ENCODE measurements at regions not wholly inside any gene's neighbourhood (a gene's known extent, or its start where the extent isn't known, plus 50 kb on each side); places are given as distances from the start of the nearest gene placed in this dataset.

DNA sequence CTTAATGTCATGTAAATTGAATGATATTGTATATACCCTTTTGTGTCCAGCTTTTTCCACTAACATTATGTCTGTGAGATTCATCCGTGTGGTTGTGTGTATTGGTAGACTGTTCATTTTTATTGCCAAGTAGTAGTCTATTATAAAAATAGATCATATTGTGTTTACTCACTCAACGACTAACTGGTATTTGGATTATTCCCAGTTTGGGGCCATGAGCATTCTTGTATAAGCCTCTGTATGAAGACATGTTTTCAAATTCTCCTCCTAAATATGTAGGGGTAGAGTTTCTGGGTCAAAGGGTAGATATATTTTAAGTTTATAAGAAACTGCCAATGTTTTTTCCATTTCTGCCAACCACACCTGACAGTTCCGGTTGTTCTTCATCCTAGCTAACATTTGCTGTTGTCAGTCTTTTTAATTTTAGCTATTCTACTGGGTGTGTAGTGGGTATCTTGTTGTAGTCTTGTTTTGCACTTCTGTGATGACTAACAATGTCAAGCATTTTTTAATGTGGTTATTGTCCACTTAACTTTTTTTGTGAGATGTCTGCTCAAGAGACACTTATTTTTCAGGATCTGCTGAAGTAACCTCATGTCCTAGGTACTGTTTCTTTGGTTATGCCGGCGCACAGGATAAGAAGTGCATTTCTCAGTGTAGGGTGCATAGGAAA is 93.2 kb downstream of the DACT1 start:
- no peak overlapping the region for H3K4me3 ChIP-seq (ENCODE audit: low read length)
- no peaks in the 10 kb centered on the region for H3K9me3 ChIP-seq (ENCODE audit: control insufficient read depth, insufficient read depth, low read length)
- TF ChIP-seq, protein P1, sequence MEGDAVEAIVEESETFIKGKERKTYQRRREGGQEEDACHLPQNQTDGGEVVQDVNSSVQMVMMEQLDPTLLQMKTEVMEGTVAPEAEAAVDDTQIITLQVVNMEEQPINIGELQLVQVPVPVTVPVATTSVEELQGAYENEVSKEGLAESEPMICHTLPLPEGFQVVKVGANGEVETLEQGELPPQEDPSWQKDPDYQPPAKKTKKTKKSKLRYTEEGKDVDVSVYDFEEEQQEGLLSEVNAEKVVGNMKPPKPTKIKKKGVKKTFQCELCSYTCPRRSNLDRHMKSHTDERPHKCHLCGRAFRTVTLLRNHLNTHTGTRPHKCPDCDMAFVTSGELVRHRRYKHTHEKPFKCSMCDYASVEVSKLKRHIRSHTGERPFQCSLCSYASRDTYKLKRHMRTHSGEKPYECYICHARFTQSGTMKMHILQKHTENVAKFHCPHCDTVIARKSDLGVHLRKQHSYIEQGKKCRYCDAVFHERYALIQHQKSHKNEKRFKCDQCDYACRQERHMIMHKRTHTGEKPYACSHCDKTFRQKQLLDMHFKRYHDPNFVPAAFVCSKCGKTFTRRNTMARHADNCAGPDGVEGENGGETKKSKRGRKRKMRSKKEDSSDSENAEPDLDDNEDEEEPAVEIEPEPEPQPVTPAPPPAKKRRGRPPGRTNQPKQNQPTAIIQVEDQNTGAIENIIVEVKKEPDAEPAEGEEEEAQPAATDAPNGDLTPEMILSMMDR (IDR thresholded peaks at IDR 0.05) = no peak
- intact Hi-C loops (cut with micrococcal nuclease) = no loop called here
- H3K27ac ChIP-seq (ENCODE audit: low read length) = no peak overlapping the region
- Mint-ChIP-seq H3K27ac (no peak overlapping the region), H3K9me3 (peaks cover 0 to 2% of the 10 kb centered on the region in 2 donors), H3K4me3 (no peak overlapping the region), H3K27me3 (ENCODE audit: low read depth in 2 of 2) (peaks cover 3 to 21% of the 10 kb centered on the region in 2 donors), H3K4me1 (no peaks in the 10 kb centered on the region), H3K36me3 (no peaks in the 10 kb centered on the region)
- 63% methylated on average over 2 of the region's 5 CpGs for WGBS (ENCODE audit: insufficient coverage)
- H3K36me3 ChIP-seq (ENCODE audit: control insufficient read depth, insufficient read depth, low read length) = no peaks in the 10 kb centered on the region
- DNase-seq (no peak), ATAC-seq (no peak)
- no peaks in the 10 kb centered on the region for H3K27me3 ChIP-seq (ENCODE audit: control insufficient read depth, insufficient read depth, low read length)
- no peaks in the 10 kb centered on the region for H3K4me1 ChIP-seq (ENCODE audit: control insufficient read depth, insufficient read depth, low read length)

DNA sequence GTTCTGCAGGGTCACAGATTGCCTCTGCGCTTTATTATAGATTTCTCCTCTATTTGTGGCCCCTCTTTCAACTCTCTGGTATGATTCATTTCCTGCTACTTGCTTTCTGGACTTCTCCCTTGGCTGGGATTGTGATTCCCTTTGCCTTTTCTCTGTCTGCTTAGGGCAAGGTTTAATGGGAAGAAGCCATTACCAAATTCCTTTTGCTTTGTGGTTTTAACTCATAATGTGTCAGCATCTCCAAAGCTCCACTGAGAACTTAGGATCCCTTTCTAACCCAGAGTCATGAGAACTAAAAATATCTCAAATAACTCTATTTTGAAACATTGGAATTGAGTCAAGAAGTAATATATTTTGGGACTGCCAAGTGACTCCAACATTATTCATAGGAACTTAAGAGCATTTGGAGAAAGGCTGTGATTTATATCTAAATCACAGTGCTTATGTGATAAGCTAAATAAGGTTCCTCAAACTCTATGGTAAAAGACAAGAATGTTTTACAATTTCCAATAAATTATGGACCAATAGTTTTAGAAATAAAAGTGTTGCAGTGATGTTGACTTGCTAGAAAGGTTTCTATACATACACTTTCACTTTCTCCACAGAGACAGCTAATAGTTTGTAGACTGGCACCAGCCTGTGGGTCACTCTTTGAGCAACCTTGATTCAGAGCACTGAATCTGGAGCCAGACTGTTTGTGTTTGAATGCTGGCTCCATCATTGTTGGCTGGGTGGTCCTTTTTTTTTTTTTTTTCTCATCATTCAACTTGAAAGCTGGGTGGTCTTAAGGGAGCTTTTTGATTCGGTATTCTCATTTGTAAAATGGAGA is 93.9 kb downstream of the DACT1 start:
- Histone ChIP-seq H3K27me3 (ENCODE audit: control insufficient read depth, insufficient read depth, low read length) (no peaks in the 10 kb centered on the region), H3K9me3 (ENCODE audit: control insufficient read depth, insufficient read depth, low read length) (no peaks in the 10 kb centered on the region), H3K36me3 (ENCODE audit: control insufficient read depth, insufficient read depth, low read length) (no peaks in the 10 kb centered on the region), H3K4me1 (ENCODE audit: control insufficient read depth, insufficient read depth, low read length) (no peaks in the 10 kb centered on the region), H3K27ac (ENCODE audit: low read length) (no peak overlapping the region), H3K4me3 (ENCODE audit: low read length) (no peak overlapping the region)
- TF ChIP-seq, protein P1 (IDR thresholded peaks at IDR 0.05) = no peak
- 88% methylated on average over 2 of the region's 2 CpGs for WGBS (ENCODE audit: insufficient coverage)
- no peak for ATAC-seq
- DNase-seq = no peak
- Mint-ChIP-seq H3K36me3 (no peaks in the 10 kb centered on the region), H3K9me3 (peaks cover 1 to 3% of the 10 kb centered on the region in 2 donors), H3K4me1 (no peaks in the 10 kb centered on the region), H3K27me3 (ENCODE audit: low read depth in 2 of 2) (peaks cover 3 to 23% of the 10 kb centered on the region in 2 donors), H3K27ac (no peak overlapping the region), H3K4me3 (no peak overlapping the region)
- intact Hi-C loops (cut with micrococcal nuclease) = no loop called here

DNA sequence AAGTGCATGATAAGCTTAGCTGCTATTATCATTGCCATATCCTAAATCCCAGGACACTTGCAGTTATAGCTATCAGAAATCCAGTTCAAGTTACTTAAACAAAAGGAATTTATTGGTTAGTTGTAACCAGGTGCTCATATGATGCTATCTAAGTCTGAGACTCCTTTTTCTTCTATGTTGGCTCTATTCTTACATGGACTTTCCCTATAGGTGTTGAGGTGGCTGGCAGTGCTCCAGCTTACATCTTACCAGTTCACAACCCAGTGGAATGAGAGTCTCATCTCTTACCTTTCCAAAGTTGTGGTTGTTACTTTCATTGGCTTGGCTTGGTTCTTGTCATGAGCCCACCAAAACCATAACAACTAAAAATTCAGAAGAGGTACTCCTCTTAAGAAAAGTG is 94.6 kb downstream of the DACT1 start:
- Mint-ChIP-seq H3K4me3 (no peak overlapping the region), H3K27me3 (ENCODE audit: low read depth in 2 of 2) (peaks cover 3 to 23% of the 10 kb centered on the region in 2 donors), H3K27ac (no peak overlapping the region), H3K36me3 (no peaks in the 10 kb centered on the region), H3K9me3 (peaks cover 3 to 4% of the 10 kb centered on the region in 2 donors), H3K4me1 (no peaks in the 10 kb centered on the region)
- no peak for DNase-seq
- no peaks in the 10 kb centered on the region for H3K9me3 ChIP-seq (ENCODE audit: control insufficient read depth, insufficient read depth, low read length)
- no peaks in the 10 kb centered on the region for H3K4me1 ChIP-seq (ENCODE audit: control insufficient read depth, insufficient read depth, low read length)
- no peaks in the 10 kb centered on the region for H3K27me3 ChIP-seq (ENCODE audit: control insufficient read depth, insufficient read depth, low read length)
- H3K4me3 ChIP-seq (ENCODE audit: low read length) = no peak overlapping the region
- TF ChIP-seq, protein P1 (IDR thresholded peaks at IDR 0.05) = no peak
- intact Hi-C loops (cut with micrococcal nuclease) = no loop called here
- ATAC-seq = no peak
- H3K27ac ChIP-seq (ENCODE audit: low read length) = no peak overlapping the region
- H3K36me3 ChIP-seq (ENCODE audit: control insufficient read depth, insufficient read depth, low read length) = no peaks in the 10 kb centered on the region

All from natural killer cell (primary cell).